ENCODE measurements at regions not wholly inside any gene's neighbourhood (a gene's known extent, or its start where the extent isn't known, plus 50 kb on each side); places are given as distances from the start of the nearest gene placed in this dataset.

- TF ChIP-seq EZH2 (IDR thresholded peaks at IDR 0.05; ENCODE audit: low read depth, low read length, severe bottlenecking): no peak
- no peak for TF ChIP-seq SP2 (IDR thresholded peaks at IDR 0.05; ENCODE audit: low read length)
- no peak for TF ChIP-seq POU5F1 (IDR thresholded peaks at IDR 0.05; ENCODE audit: low read depth, low read length)
- no peak for TF ChIP-seq BCL11A (IDR thresholded peaks at IDR 0.05; ENCODE audit: low read depth in 2 of 2, low read length in 2 of 2)
Measured at GRCh38 chr3:76040946-76041345, 255.6 kb upstream of the ZNF717 start (continued).

Data from H1 (cell line).